Mesothelial cell of epicardium (in vitro differentiated cells): ENCODE measurements at regions not wholly inside any gene's neighbourhood (a gene's known extent, or its start where the extent isn't known, plus 50 kb on each side); places are given as distances from the start of the nearest gene placed in this dataset.
"Not testable (repeated sequence)": the region's sequence is repeated elsewhere in the genome, so short reads cannot be mapped to it uniquely, and the experiment has no call there.

Experiments used
- DNase-seq, 2 experiments: peaks; one replicate each; pipeline ENCODE4 v3.0.0; 2021; ENCODE audit warnings: low spot score in 2 of 2; ENCODE audit not compliant: unreplicated experiment in 2 of 2
- H3K27ac Mint-ChIP-seq: 2 replicates; pipeline ENCODE4 v1.8.0; 2021; ENCODE audit warnings: mixed read lengths
- H3K27me3 Mint-ChIP-seq: 2 replicates; pipeline ENCODE4 v1.8.0; 2021; ENCODE audit warnings: low read depth, mixed read lengths
- H3K36me3 Mint-ChIP-seq: 2 replicates; pipeline ENCODE4 v1.8.0; 2021; ENCODE audit warnings: mixed read lengths
- H3K4me1 Mint-ChIP-seq: 2 replicates; pipeline ENCODE4 v1.8.0; 2021; ENCODE audit warnings: mixed read lengths
- H3K4me3 Mint-ChIP-seq: 2 replicates; pipeline ENCODE4 v1.8.0; 2021; ENCODE audit warnings: mild to moderate bottlenecking, moderate library complexity, mixed read lengths
- H3K9me3 Mint-ChIP-seq: 2 replicates; pipeline ENCODE4 v1.8.0; 2021; ENCODE audit warnings: mixed read lengths
- TF ChIP-seq, protein P1 (sequence below): fragments of 200-600 bp; sonication (generic); IDR thresholded peaks from one replicate; pipeline ENCODE4 v1.5.0; 2021; ENCODE audit warnings: antibody characterized with exemption; ENCODE audit not compliant: unreplicated experiment

DNA sequence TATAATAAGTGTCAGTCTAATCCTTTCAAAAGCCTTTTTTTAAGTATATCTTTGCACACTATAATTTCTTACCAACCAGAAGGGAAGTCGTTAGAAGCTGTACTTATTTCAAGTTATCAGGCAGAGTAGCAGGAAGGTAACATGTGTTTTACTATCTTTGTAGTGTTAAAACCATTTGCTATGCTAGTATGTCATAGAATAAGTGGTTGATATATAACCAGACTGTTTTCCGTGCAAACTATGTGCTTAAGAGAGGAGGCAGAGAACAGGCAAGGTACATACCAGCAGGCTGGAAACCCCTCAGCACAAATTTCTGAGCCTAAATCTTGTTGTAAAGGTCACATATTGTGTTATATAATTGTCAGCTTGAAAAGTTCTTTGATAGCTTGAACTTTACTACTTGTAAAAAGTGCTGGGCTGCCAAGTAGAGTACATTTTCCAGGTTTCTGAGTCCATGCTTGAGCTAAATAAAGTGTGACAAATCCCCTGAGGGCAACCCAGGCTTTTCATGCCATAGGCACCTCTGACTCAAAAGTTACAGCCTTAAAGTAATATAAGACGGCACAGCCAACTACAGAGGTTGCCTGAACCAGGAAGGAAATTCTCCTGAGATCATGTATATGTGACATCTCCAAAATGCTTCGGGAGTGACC, 1297.4 kb downstream of the PCDH9 start:
- no peak overlapping the region for H3K4me3 Mint-ChIP-seq
- DNase-seq, result no peak
- TF ChIP-seq, protein P1, sequence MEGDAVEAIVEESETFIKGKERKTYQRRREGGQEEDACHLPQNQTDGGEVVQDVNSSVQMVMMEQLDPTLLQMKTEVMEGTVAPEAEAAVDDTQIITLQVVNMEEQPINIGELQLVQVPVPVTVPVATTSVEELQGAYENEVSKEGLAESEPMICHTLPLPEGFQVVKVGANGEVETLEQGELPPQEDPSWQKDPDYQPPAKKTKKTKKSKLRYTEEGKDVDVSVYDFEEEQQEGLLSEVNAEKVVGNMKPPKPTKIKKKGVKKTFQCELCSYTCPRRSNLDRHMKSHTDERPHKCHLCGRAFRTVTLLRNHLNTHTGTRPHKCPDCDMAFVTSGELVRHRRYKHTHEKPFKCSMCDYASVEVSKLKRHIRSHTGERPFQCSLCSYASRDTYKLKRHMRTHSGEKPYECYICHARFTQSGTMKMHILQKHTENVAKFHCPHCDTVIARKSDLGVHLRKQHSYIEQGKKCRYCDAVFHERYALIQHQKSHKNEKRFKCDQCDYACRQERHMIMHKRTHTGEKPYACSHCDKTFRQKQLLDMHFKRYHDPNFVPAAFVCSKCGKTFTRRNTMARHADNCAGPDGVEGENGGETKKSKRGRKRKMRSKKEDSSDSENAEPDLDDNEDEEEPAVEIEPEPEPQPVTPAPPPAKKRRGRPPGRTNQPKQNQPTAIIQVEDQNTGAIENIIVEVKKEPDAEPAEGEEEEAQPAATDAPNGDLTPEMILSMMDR, result no peak
- H3K4me1 Mint-ChIP-seq, result peaks cover 11% of the 10 kb centered on the region
- peaks cover 13% of the 10 kb centered on the region for H3K27me3 Mint-ChIP-seq
- H3K9me3 Mint-ChIP-seq, result no peaks in the 10 kb centered on the region
- H3K27ac Mint-ChIP-seq, result no peak overlapping the region
- H3K36me3 Mint-ChIP-seq, result no peaks in the 10 kb centered on the region

DNA sequence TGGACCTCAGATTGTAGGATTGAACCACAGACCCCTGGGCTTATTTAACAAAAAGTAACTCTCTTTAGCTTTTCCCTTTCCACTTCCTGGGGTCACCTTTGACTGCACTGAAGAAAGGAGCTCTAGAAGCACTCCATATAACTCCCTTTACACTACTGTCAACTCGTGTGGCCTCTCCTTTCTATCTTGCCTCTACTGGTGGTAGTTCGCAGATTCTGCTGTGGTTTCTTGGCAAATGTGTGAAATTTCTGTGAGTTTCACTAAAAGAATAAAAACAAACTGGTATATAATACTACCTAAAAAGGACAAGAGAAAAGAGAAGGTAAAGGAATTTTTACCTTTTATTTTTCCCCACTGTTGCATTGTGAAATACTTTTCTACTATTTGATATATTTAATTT, 1298.1 kb downstream of the PCDH9 start:
- Mint-ChIP-seq H3K36me3 (no peaks in the 10 kb centered on the region), H3K27me3 (peaks cover 14% of the 10 kb centered on the region), H3K4me3 (no peak overlapping the region), H3K27ac (no peak overlapping the region), H3K9me3 (no peaks in the 10 kb centered on the region), H3K4me1 (peaks cover 8% of the 10 kb centered on the region)
- TF ChIP-seq, protein P1, result no peak
- no peak for DNase-seq

DNA sequence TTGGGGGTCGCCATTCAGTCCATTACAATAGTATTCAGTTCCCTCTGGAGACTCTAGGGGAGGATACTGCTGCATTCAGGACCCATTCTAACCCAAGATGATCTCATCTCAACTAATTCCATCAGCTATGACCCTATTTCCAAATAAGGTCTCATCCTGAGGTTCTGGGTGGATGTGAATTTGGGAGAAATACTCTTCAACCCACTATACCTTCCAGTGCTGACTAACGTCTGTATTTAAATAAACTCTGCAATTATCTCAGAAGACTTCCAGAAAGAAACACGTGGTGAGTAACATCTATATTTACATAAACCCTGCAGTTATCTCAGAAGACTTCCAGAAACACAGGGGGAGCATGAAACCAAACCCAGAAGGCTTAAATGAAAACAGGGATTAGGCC, 1300.7 kb downstream of the PCDH9 start:
- Mint-ChIP-seq H3K27ac (no peak overlapping the region), H3K36me3 (no peaks in the 10 kb centered on the region), H3K4me3 (no peak overlapping the region), H3K27me3 (peaks cover 5% of the 10 kb centered on the region), H3K9me3 (no peaks in the 10 kb centered on the region), H3K4me1 (peaks cover 2% of the 10 kb centered on the region)
- TF ChIP-seq, protein P1, result no peak
- no peak for DNase-seq

DNA sequence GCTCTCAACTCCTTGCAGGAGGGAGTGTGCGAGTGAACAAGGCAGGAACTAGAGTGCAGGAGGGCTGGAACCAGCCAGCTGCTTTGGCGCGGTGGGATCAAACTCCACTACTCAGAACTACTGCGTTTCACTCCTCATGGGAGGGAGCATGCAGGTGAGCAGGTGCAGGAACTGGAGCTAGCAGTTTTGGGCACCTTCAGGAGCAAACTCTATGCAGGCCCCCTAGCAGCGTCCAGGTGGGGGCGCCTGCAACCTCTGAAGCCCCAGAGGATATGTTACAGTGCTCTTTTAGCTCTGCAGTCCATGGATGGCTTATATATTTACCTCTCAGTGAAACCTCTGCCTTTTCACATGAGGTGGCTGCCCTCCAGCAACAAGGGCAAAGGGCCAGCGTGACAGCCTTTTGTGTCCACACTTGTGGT, 1303.4 kb downstream of the PCDH9 start:
- Mint-ChIP-seq H3K27ac (no peak overlapping the region), H3K4me3 (no peak overlapping the region), H3K4me1 (peaks cover 2% of the 10 kb centered on the region), H3K9me3 (peaks cover under 1% of the 10 kb centered on the region), H3K36me3 (no peaks in the 10 kb centered on the region), H3K27me3 (peaks cover 2% of the 10 kb centered on the region)
- TF ChIP-seq, protein P1, result no peak
- DNase-seq, result no peak

DNA sequence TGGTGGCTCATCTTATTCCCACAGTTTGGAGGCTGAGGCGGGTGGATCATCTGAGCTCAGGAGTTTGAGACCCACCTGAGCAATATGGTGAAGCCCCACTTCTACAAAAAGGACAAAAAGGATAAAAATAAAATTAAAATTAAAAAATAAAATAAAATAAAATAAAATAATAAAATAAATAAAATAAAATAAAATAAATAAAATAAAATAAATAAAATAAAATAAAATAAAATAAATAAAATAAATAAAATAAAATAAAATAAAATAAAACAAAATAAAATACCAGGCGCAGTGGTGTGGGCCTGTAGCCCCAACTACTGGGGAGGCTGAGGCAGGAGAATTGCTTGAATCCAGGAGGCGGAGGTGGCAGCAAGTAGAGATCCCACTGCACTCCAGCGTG, 1307.3 kb downstream of the PCDH9 start:
- H3K4me1 Mint-ChIP-seq, DNase-seq, H3K4me3 Mint-ChIP-seq, H3K27me3 Mint-ChIP-seq, H3K9me3 Mint-ChIP-seq, H3K36me3 Mint-ChIP-seq, H3K27ac Mint-ChIP-seq: not testable (repeated sequence)

DNA sequence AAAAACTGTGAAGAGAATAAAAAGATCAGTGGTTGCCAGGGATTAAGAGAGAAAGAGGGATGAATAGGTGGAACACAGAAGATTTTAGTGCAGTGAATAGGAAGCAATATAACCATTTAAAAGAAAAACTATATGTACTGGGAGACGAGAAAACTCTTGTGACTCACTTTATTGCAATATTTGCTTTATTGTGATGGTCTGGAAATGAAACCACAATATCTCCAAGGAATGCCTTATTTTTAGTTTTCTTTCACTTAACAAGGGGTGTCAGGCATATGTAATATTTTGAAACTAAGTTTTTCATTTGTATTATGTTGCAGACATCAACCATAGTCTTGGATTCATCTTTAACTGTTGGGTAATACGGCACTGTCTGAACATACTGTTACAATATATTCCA, 1308.2 kb downstream of the PCDH9 start:
- Mint-ChIP-seq H3K9me3 (peaks cover 3% of the 10 kb centered on the region), H3K4me1 (peaks cover 2% of the 10 kb centered on the region), H3K36me3 (no peaks in the 10 kb centered on the region), H3K27ac (no peak overlapping the region), H3K27me3 (peaks cover under 1% of the 10 kb centered on the region), H3K4me3 (no peak overlapping the region)
- DNase-seq, result no peak
- TF ChIP-seq, protein P1, result no peak
